Activated CD4-positive, alpha-beta T cell treated with anti-CD3 and anti-CD28 coated beads, Interleukin-2, amount 50 U/mL, for 16 hours (primary cell): ENCODE measurements at regions not wholly inside any gene's neighbourhood (a gene's known extent, or its start where the extent isn't known, plus 50 kb on each side); places are given as distances from the start of the nearest gene placed in this dataset.
"Not testable (repeated sequence)": the region's sequence is repeated elsewhere in the genome, so short reads cannot be mapped to it uniquely, and the experiment has no call there.

ENCODE experiments used
- DNase-seq: peaks from one replicate; pipeline ENCODE4 v3.0.0-alpha.2; 2020

DNA sequence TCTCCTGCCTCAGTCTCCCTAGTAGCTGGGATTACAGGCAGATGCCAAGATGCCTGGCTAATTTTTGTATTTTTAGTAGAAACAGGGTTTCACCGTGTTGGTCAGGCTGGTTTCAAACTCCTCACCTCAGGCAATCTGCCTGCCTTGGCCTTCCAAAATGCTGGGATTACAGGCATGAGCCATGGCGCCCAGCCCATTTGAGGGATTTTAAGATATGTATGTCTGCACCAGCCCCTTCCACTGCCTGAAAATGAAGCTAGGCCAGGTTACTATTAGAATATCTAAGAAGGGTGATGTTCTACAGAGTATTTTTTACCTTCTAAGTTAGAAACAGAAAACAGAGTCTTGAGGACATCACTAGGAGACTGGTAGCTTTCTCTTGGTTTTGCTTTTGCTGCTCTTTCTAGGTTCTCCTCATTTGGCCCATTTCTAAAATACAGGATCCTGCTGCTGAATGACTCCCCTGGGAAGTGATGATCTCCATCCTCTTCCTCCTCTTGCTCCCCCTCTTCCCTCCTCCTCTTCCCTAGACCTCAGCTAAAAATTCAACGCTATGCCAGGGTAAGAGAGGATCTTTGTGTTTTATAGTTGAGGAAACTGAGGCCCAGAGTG, 118.5 kb downstream of the MYCN start:
- DNase-seq = no peak

DNA sequence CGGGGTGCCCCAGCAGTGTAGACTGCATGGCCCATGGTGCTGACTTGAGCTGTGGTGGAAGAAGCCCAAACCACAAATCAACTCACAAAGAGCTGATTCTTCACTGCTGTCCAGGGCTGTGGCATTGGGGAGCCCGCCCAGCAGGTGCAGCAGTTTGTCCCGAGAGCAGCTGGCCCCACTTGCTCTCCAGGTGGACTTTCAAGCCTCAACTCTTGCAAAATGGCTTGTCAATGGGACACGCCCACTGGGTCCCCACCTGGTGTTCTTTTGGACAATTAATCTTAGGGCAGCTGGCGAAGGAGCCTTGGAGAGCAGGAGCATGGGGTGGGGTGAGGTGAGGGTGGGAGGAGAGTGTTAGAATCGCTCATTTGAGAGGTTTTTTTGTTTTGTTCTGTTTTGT, 117.9 kb downstream of the MYCN start:
- DNase-seq = no peak

GRCh38 chr2:16057661-16058060, 117.3 kb downstream of the MYCN start:
- no peak for DNase-seq

- DNase-seq = no peak
Observed at GRCh38 chr2:16055848-16056580, 115.7 kb downstream of the MYCN start.

- no peak for DNase-seq
Observed at GRCh38 chr2:16053437-16054257, 113.3 kb downstream of the MYCN start.

- not testable (repeated sequence) for DNase-seq
Observed at GRCh38 chr2:16052571-16053052, 112.3 kb downstream of the MYCN start.

- DNase-seq = no peak
Observed at GRCh38 chr2:16051841-16052564, 111.7 kb downstream of the MYCN start.

DNA sequence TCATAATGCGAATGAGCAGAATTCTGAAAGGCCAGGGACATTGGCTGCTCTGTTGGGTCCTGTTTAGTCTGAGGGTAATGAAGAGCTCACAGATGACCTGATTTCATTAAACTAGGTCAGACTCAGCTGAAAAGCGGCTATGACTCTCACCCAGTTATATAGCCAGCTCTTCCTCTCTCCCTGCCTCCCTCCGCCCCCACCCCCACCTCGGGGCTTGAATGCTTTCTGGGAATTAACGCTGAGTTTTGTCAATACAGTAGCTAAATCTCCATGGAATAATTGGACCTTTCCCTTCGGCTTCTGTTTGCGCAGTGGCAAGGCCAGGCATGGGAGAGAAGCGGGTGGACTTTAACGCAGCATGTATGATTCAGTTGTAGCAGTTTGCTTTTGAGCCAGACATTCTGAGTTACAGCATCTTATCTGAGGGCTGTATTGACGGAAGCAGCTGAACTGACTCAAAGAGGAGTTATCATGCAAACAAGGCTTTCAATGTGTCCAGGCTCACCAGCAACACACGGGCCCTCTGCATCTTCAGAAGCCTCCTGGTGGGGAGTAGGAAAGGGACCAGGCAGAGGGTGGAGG, 110.6 kb downstream of the MYCN start:
- DNase-seq = no peak

- DNase-seq = no peak
Observed at GRCh38 chr2:16050261-16050907, 110.0 kb downstream of the MYCN start.

DNA sequence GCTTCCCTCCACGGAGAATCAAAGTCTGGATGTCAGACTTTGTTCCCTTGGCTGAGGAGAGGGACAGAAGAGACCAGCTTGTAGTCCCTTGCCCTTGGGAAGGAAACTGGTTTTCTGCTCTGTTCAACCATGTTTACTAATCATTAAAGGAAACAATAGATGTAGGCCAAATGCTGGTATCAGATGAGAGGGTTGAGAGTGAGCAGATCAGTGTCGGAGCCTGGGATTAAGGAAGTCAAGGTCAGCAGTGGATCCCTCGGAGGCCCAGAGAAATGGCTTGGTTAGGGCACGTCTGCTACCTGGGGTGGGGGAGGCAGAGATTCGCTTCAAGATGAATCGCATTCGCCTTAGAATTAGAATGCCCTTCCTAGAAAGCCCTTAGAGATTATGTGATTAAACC, 109.1 kb downstream of the MYCN start:
- DNase-seq = no peak

GRCh38 chr2:16048466-16048865, 108.1 kb downstream of the MYCN start:
- DNase-seq = no peak

DNA sequence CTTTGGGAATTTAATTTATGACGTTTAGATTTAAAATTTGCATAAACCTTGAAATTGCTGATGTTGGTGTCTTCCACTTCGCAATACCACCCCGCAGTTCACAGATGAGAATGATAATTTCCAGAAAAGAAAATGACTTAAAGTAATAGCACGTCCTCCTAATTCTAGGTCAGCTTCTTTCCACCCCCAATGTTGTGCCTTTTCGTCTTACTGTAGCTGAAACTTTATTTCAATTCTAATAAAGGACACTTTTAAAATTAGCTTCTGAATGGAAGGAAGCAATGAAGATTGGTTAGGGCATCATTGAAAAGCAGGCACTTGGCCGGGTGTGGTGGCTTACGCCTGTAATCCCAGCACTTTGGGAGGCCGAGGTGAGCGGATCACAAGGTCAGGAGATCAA, 107.4 kb downstream of the MYCN start:
- DNase-seq = no peak

- DNase-seq = no peak
Observed at GRCh38 chr2:16046649-16047048, 106.3 kb downstream of the MYCN start.

GRCh38 chr2:16045653-16046352, 105.5 kb downstream of the MYCN start:
- DNase-seq = no peak

- DNase-seq = no peak
Observed at GRCh38 chr2:16044946-16045456, 104.7 kb downstream of the MYCN start.

DNA sequence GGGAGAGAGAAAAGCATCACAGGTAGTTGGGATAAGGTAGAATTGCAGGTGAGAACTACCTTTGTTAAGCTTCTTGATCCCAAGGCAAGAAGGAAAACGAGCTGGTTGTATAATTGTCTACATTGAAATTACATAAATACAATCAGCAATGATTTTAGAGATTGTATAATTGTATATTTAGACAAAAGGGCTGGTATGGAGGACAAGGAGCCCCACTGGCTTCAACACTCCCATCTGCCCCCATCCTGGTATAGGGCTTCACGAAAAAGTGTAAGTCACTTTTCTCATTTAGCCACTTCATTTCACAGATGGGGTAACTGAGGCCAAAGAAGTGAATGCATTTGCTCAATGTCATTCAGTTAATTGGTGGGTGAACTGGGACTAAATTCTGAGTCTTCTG, 103.3 kb downstream of the MYCN start:
- no peak for DNase-seq

DNA sequence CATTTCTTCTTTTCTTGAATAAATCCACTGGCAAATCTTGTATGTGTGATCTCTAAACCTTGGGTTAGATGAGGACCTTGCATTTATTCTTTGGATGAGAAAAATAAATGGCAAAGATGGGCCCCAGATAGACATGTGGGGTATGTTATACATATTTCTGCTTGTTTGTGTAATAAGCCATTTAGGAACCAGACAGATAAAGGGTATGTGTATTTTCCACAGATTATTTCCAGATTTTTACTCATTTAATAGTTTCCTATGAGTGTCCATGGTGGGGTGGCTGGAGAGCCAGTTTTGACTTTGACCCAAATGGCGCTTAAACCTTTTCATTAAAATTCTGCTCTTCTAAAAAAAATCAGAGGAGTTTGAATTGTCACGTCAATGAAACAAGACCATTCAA, 102.8 kb downstream of the MYCN start:
- no peak for DNase-seq

- DNase-seq = no peak
Observed at GRCh38 chr2:16042201-16042700, 101.9 kb downstream of the MYCN start.

GRCh38 chr2:16040271-16041010, 100.1 kb downstream of the MYCN start:
- DNase-seq = no peak

- no peak for DNase-seq
Observed at GRCh38 chr2:16039823-16040222, 99.5 kb downstream of the MYCN start.
